ENCODE measurements at regions not wholly inside any gene's neighbourhood (a gene's known extent, or its start where the extent isn't known, plus 50 kb on each side); places are given as distances from the start of the nearest gene placed in this dataset.

DNA sequence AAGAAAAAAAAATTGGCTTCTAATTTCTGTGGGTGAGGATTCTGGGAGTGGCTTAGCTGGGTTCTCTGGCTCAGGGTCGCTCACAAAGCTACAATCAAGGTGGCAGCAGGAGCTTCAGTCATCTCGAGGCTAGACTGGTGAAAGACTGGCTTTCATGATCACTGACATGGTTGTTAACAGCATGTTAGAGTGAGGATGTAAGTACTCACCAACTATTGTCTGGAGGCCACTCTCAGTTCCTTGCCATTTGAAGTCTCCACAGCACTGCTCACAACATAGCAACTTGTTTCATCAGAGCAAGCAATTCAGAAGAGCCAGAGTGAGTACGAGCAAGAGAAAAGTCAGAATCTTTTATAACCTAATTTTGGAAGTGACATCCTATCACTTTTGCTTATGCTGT is 145.7 kb upstream of the PRSS16 start (continued):
- TF ChIP-seq CREB1 (CRISPR knock-in tag; IDR thresholded peaks at IDR 0.05; ENCODE audit: low read depth), result no peak

DNA sequence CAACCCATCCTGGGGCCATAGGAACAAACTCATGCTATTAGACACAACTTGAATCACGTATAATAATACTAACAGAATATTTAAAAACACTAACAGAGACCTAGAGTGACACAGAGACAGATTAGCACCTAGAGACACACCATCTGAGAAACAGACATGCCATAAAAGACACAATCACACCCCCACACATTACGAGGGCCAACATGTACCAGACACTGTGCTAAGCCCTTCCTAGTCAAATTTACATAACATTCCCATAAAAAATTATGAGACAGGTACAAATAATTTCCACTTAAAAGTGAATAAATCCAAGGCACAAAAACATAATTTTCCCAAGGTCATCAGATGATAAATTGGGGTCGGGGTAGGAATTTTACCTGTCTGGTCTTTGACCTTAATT is 141.1 kb upstream of the PRSS16 start:
- no peak overlapping the region for H3K4me2 ChIP-seq
- H3K27me3 ChIP-seq (ENCODE audit: insufficient read depth), result no peaks in the 10 kb centered on the region
- 0 out of 2 replicates have a peak, but pooled peaks cover 3% of the 10 kb centered on the region for H3K36me3 ChIP-seq (ENCODE audit: insufficient read depth)
- no peak overlapping the region for H3K4me3 Mint-ChIP-seq
- no peak overlapping the region for H3K27ac Mint-ChIP-seq
- H3K4me3 ChIP-seq, result no peak overlapping the region
- no peak overlapping the region for H3K27ac ChIP-seq (ENCODE audit: low read depth)
- H3K36me3 Mint-ChIP-seq (ENCODE audit: low read depth), result peaks cover 11% of the 10 kb centered on the region; the same call in 2 of the 3 replicates
- H3K79me2 ChIP-seq (replicated peaks; ENCODE audit: insufficient read depth), result no peaks in the 10 kb centered on the region
- TF ChIP-seq, protein P1, sequence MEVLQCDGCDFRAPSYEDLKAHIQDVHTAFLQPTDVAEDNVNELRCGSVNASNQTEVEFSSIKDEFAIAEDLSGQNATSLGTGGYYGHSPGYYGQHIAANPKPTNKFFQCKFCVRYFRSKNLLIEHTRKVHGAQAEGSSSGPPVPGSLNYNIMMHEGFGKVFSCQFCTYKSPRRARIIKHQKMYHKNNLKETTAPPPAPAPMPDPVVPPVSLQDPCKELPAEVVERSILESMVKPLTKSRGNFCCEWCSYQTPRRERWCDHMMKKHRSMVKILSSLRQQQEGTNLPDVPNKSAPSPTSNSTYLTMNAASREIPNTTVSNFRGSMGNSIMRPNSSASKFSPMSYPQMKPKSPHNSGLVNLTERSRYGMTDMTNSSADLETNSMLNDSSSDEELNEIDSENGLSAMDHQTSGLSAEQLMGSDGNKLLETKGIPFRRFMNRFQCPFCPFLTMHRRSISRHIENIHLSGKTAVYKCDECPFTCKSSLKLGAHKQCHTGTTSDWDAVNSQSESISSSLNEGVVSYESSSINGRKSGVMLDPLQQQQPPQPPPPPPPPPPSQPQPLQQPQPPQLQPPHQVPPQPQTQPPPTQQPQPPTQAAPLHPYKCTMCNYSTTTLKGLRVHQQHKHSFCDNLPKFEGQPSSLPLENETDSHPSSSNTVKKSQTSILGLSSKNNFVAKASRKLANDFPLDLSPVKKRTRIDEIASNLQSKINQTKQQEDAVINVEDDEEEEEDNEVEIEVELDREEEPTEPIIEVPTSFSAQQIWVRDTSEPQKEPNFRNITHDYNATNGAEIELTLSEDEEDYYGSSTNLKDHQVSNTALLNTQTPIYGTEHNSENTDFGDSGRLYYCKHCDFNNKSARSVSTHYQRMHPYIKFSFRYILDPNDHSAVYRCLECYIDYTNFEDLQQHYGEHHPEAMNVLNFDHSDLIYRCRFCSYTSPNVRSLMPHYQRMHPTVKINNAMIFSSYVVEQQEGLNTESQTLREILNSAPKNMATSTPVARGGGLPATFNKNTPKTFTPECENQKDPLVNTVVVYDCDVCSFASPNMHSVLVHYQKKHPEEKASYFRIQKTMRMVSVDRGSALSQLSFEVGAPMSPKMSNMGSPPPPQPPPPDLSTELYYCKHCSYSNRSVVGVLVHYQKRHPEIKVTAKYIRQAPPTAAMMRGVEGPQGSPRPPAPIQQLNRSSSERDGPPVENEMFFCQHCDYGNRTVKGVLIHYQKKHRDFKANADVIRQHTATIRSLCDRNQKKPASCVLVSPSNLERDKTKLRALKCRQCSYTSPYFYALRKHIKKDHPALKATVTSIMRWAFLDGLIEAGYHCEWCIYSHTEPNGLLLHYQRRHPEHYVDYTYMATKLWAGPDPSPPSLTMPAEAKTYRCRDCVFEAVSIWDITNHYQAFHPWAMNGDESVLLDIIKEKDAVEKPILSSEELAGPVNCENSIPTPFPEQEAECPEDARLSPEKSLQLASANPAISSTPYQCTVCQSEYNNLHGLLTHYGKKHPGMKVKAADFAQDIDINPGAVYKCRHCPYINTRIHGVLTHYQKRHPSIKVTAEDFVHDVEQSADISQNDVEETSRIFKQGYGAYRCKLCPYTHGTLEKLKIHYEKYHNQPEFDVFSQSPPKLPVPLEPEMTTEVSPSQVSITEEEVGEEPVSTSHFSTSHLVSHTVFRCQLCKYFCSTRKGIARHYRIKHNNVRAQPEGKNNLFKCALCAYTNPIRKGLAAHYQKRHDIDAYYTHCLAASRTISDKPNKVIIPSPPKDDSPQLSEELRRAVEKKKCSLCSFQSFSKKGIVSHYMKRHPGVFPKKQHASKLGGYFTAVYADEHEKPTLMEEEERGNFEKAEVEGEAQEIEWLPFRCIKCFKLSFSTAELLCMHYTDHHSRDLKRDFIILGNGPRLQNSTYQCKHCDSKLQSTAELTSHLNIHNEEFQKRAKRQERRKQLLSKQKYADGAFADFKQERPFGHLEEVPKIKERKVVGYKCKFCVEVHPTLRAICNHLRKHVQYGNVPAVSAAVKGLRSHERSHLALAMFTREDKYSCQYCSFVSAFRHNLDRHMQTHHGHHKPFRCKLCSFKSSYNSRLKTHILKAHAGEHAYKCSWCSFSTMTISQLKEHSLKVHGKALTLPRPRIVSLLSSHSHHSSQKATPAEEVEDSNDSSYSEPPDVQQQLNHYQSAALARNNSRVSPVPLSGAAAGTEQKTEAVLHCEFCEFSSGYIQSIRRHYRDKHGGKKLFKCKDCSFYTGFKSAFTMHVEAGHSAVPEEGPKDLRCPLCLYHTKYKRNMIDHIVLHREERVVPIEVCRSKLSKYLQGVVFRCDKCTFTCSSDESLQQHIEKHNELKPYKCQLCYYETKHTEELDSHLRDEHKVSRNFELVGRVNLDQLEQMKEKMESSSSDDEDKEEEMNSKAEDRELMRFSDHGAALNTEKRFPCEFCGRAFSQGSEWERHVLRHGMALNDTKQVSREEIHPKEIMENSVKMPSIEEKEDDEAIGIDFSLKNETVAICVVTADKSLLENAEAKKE (CRISPR knock-in tag; IDR thresholded peaks at IDR 0.05), result no peak
- no peak for TF ChIP-seq EZH2phosphoT487 (IDR thresholded peaks at IDR 0.05; ENCODE audit: unreplicated experiment)
- no peak for TF ChIP-seq REST (IDR thresholded peaks at IDR 0.05; ENCODE audit: unreplicated experiment)
- TF ChIP-seq CREB1 (CRISPR knock-in tag; IDR thresholded peaks at IDR 0.05; ENCODE audit: low read depth), result no peak
- no peak for TF ChIP-seq JUNB (IDR thresholded peaks at IDR 0.05; ENCODE audit: unreplicated experiment)
- no peak for TF ChIP-seq ZNF331 (CRISPR knock-in tag; IDR thresholded peaks at IDR 0.05; ENCODE audit: low read depth)
- no peak for TF ChIP-seq EZH2 (IDR thresholded peaks at IDR 0.05; ENCODE audit: low read depth, unreplicated experiment)
- TF ChIP-seq STAT1 (IDR thresholded peaks at IDR 0.05; ENCODE audit: unreplicated experiment), result no peak
- no peak for TF ChIP-seq POLR2AphosphoS5 (IDR thresholded peaks at IDR 0.05; ENCODE audit: low read depth)
- TF ChIP-seq ZNF114 (CRISPR knock-in tag; IDR thresholded peaks at IDR 0.05), result no peak
- TF ChIP-seq, protein P2, sequence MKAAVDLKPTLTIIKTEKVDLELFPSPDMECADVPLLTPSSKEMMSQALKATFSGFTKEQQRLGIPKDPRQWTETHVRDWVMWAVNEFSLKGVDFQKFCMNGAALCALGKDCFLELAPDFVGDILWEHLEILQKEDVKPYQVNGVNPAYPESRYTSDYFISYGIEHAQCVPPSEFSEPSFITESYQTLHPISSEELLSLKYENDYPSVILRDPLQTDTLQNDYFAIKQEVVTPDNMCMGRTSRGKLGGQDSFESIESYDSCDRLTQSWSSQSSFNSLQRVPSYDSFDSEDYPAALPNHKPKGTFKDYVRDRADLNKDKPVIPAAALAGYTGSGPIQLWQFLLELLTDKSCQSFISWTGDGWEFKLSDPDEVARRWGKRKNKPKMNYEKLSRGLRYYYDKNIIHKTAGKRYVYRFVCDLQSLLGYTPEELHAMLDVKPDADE (IDR thresholded peaks at IDR 0.05), result no peak
- TF ChIP-seq NANOG (IDR thresholded peaks at IDR 0.05; ENCODE audit: borderline replicate concordance), result no peak
- no peak for TF ChIP-seq CTCF (conservative IDR thresholded peaks at IDR 0.05; ENCODE audit: low read depth in 2 of 2)
- ATAC-seq (no peak), DNase-seq (ENCODE audit: low spot score) (no peak)
- no peak overlapping the region for H2AFZ ChIP-seq
- no peaks in the 10 kb centered on the region for H3F3A ChIP-seq (replicated peaks; ENCODE audit: low read depth)
- no peaks in the 10 kb centered on the region for H3K27me3 Mint-ChIP-seq (ENCODE audit: insufficient read depth, low read depth, poor library complexity)
- H3K4me1 Mint-ChIP-seq, result no peaks in the 10 kb centered on the region
- H4K20me1 ChIP-seq (replicated peaks; ENCODE audit: insufficient read depth), result no peaks in the 10 kb centered on the region
- H3K9me2 ChIP-seq (ENCODE audit: insufficient read depth), result 0 out of 2 replicates have a peak, but pooled peaks cover 5% of the 10 kb centered on the region
- H3K4me1 ChIP-seq (ENCODE audit: insufficient read depth), result no peaks in the 10 kb centered on the region
- H3K9me3 Mint-ChIP-seq, result peaks cover 17% of the 10 kb centered on the region; the same call in 2 of the 3 replicates
